Parathyroid adenoma (tissue), 2 donors: ENCODE measurements at regions not wholly inside any gene's neighbourhood (a gene's known extent, or its start where the extent isn't known, plus 50 kb on each side); places are given as distances from the start of the nearest gene placed in this dataset.

Source experiments
- H2AFZ ChIP-seq: fragments of 300-600 bp; sonication (generic); one replicate; pipeline ENCODE4 v1.7.0; 2017; ENCODE audit warnings: antibody characterized with exemption, mild to moderate bottlenecking
- H3K27ac ChIP-seq: fragments of 300-600 bp; sonication (generic); one replicate; pipeline ENCODE4 v1.7.0; 2017
- H3K27me3 ChIP-seq: fragments of 300-600 bp; sonication (generic); one replicate; pipeline ENCODE4 v1.7.0; 2017; ENCODE audit warnings: low read length; ENCODE audit not compliant: control insufficient read depth, insufficient read depth
- H3K36me3 ChIP-seq: fragments of 300-600 bp; sonication (generic); one replicate; pipeline ENCODE4 v1.7.0; 2017; ENCODE audit warnings: low read length; ENCODE audit not compliant: control insufficient read depth, insufficient read depth
- H3K4me1 ChIP-seq: fragments of 300-600 bp; sonication (generic); one replicate; pipeline ENCODE4 v1.7.0; 2017; ENCODE audit warnings: control low read depth
- H3K4me2 ChIP-seq: fragments of 300-600 bp; sonication (generic); one replicate; pipeline ENCODE4 v1.7.0; 2017; ENCODE audit warnings: low read length
- H3K4me3 ChIP-seq: fragments of 300-600 bp; sonication (generic); one replicate; pipeline ENCODE4 v1.7.0; 2017; ENCODE audit warnings: low read depth, low read length
- H3K79me2 ChIP-seq: fragments of 300-600 bp; sonication (generic); one replicate; pipeline ENCODE4 v1.7.0; 2017; ENCODE audit warnings: control low read depth
- H3K9ac ChIP-seq: fragments of 300-600 bp; sonication (generic); one replicate; pipeline ENCODE4 v1.7.0; 2017; ENCODE audit warnings: mild to moderate bottlenecking
- H3K9me3 ChIP-seq: fragments of 300-600 bp; sonication (generic); one replicate; pipeline ENCODE4 v1.7.0; 2017; ENCODE audit warnings: low read length; ENCODE audit not compliant: control insufficient read depth
- TF ChIP-seq, protein P1 (sequence below): fragments of 300-600 bp; sonication (generic); IDR thresholded peaks from one replicate; pipeline ENCODE4 v1.7.0; 2017; ENCODE audit warnings: antibody characterized with exemption, mild to moderate bottlenecking
- donor health status: primary hyperparathyroidism.

DNA sequence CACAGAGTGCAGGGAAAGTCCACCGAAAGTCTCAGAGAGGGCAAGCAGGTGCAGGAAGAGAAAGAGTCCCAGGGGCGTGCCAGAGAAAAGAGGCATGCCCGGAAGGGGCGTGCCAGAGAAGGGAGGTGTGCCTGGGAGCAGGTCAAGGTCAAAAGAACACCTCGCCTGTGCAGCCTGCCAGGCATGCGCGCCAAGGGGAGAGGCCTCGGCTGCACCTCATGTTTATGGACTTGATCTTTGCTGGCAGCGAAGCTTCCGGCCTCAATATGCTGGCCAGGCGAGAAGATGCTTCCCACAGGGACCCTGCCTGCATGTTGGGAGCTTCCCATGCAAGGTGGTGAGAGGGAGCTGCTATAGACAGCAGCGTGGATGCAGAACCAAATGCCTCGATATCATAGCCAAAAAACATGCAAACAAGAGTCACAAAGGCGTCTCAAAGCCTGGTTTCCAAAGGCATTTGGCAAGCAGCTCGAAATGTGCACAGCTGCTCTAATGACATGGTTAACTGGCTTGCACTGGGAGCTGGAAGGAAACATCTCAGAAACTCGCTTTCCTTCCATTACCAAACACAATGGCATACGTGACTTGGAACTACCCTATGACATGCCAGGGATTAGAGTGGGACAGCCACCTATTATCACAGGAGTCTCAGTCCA, 192.5 kb upstream of the PPP2R2D start:
- TF ChIP-seq, protein P1, sequence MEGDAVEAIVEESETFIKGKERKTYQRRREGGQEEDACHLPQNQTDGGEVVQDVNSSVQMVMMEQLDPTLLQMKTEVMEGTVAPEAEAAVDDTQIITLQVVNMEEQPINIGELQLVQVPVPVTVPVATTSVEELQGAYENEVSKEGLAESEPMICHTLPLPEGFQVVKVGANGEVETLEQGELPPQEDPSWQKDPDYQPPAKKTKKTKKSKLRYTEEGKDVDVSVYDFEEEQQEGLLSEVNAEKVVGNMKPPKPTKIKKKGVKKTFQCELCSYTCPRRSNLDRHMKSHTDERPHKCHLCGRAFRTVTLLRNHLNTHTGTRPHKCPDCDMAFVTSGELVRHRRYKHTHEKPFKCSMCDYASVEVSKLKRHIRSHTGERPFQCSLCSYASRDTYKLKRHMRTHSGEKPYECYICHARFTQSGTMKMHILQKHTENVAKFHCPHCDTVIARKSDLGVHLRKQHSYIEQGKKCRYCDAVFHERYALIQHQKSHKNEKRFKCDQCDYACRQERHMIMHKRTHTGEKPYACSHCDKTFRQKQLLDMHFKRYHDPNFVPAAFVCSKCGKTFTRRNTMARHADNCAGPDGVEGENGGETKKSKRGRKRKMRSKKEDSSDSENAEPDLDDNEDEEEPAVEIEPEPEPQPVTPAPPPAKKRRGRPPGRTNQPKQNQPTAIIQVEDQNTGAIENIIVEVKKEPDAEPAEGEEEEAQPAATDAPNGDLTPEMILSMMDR = no peak
- H3K9me3 ChIP-seq = no peaks in the 10 kb centered on the region
- H3K4me1 ChIP-seq = no peaks in the 10 kb centered on the region
- H2AFZ ChIP-seq = no peak overlapping the region
- no peak overlapping the region for H3K4me3 ChIP-seq
- H3K27ac ChIP-seq = no peak overlapping the region
- no peaks in the 10 kb centered on the region for H3K36me3 ChIP-seq
- no peak overlapping the region for H3K4me2 ChIP-seq
- H3K9ac ChIP-seq = no peak overlapping the region
- H3K27me3 ChIP-seq = no peaks in the 10 kb centered on the region
- no peaks in the 10 kb centered on the region for H3K79me2 ChIP-seq

DNA sequence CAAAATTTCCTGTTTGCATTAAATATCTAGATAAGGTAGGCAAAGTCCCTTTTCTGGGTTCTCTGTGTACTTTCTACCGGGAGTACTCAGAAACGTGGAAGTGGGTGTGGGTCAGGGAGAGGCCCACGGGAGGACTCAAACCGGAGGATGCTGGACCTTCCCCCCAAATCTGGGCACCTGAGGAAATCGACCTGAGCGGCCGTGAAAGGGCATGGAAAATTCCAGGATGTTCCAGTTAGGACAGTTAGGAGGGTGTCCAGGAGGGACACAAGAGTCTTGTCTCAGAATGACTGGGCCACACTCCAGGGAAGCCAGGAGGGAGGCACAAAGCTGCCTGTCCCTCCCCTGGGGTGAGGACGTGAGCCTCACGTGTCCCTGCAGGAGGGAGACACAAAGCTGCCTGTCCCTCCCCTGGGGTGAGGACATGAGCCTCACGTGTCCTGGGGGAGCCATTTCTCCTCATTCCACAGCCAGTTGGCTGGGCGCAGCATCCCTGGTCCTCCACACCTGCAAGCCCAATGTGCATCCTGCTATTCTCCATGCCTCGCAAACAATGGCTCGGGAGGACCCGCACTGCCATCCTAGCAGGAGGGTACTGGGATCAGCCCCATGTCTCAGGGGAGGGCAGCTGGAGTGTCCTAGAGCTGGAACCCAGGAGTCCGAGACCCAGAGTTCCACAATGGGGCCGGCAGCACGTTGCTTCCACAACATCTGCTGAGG, 190.5 kb upstream of the PPP2R2D start:
- H3K27me3 ChIP-seq = no peaks in the 10 kb centered on the region
- no peaks in the 10 kb centered on the region for H3K4me1 ChIP-seq
- TF ChIP-seq, protein P1 = no peak
- no peaks in the 10 kb centered on the region for H3K9me3 ChIP-seq
- H3K4me3 ChIP-seq = no peak overlapping the region
- no peak overlapping the region for H3K4me2 ChIP-seq
- no peaks in the 10 kb centered on the region for H3K79me2 ChIP-seq
- no peak overlapping the region for H3K27ac ChIP-seq
- no peaks in the 10 kb centered on the region for H3K36me3 ChIP-seq
- no peak overlapping the region for H3K9ac ChIP-seq
- H2AFZ ChIP-seq = no peak overlapping the region

DNA sequence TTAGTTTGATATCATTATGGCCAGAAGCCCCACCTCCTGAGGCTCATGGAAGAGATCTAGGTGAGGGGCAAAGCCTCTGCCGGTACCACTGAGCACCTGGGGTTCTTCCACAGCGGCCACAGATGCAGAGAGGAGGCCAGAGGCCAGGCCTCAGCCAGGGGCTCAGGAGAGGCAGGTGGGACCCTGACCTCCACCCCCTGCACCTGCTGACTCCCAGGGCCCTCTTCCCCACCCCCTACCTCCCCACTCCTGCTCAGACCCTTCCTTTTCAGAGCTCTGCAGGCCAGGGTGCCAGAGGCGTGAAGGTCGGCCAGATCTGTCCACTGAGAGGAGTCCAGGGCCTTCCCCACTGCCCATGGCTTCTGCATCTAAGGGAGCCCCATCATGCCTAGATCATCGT, 178.7 kb upstream of the PPP2R2D start:
- Histone ChIP-seq H3K79me2 (no peaks in the 10 kb centered on the region), H3K27ac (no peak overlapping the region), H3K27me3 (no peaks in the 10 kb centered on the region), H3K36me3 (no peaks in the 10 kb centered on the region), H3K4me2 (no peak overlapping the region), H3K9me3 (no peaks in the 10 kb centered on the region), H3K4me3 (no peak overlapping the region), H3K4me1 (no peaks in the 10 kb centered on the region), H3K9ac (no peak overlapping the region), H2AFZ (no peak overlapping the region)
- TF ChIP-seq, protein P1 = no peak

DNA sequence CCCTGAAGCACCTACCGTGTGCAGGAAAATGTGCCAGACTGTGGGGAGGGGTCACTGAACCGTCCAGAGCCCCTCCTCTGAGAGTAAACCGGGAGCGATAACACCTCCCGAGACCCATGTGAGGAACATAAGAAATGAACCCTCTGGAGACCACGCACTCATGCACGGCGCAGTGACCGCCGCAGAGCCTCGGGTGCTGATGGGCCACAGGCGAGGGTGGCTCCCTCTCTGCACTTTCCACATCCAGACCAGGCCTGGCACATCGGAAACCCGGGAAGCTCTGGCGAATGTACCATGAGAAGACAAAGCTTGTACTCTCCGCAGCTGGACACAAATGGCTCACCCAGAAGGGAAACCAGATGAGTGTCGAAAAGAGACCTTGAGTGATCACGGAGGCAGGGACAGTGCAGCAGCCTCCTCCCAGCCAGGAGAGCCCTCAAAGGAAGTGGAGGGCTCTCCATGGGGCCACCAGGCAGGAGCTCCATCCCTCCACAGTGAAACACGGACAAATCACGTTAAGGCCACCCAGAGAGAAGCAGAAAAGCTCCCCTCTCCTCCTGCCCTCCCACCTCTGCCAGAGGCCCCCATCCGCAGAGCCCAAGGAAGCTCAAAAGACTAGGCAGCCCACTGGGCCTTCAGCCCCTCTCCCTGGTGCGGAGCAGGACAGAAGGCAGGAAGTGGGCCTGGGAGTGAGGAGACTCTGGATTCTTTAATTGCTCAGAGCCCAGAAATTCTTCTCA, 178.1 kb upstream of the PPP2R2D start:
- Histone ChIP-seq H3K4me2 (no peak overlapping the region), H3K9ac (no peak overlapping the region), H3K36me3 (no peaks in the 10 kb centered on the region), H2AFZ (no peak overlapping the region), H3K79me2 (no peaks in the 10 kb centered on the region), H3K9me3 (no peaks in the 10 kb centered on the region), H3K4me1 (no peaks in the 10 kb centered on the region), H3K4me3 (no peak overlapping the region), H3K27me3 (no peaks in the 10 kb centered on the region), H3K27ac (no peak overlapping the region)
- TF ChIP-seq, protein P1 = no peak
